Fibroblast of villous mesenchyme (primary cell): ENCODE measurements at regions not wholly inside any gene's neighbourhood (a gene's known extent, or its start where the extent isn't known, plus 50 kb on each side); places are given as distances from the start of the nearest gene placed in this dataset.

Experiments
- DNase-seq: peaks from one replicate; pipeline ENCODE4 v3.0.0-alpha.2; 2010; ENCODE audit warnings: low read depth
- H3K4me3 ChIP-seq: 2 replicates; pipeline ENCODE4 v1.5.1; 2011; ENCODE audit warnings: low read depth, mild to moderate bottlenecking, low read length
- TF ChIP-seq, protein P1 (sequence below): IDR thresholded peaks from 2 replicates; pipeline ENCODE4 v1.5.1; 2012; ENCODE audit warnings: low read depth, mild to moderate bottlenecking, low read length; ENCODE audit not compliant: insufficient read depth

DNA sequence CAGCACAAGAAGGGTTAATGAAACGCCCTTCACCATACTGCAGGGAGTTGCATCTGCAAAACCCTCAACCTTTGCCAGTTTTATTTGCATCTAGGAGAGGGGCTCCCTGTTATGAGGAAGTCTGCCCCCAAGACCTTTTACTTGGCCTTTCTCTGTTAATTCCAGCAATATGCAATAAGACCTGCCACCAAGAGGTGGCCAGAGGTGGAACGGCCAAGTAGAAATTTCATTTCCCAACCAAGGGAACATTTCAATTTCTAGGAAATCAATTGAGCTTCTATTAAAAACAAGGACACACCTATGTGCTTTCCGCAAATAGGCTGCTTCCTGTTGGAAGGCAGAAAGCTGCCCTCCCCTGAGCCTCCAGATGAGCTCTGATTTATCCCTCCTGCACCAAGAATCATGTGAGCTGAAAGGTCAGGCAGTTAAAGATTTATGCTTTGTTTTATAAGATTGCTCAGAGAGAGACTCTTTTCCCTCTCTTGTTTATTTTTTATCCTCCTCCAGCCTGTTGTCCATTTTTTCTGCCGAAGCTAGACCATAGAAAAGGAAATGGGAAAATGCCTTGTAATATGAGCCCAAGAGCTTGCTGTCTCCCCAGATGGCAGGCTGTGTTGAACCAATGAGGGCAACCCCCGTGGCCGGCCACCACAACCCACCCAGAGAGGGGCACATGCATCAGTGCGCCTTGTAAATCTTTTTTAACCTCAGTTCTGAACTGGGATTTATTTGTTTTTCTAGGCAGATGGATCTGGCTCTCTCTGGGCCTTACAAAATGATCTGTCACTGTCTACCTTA lies 572.8 kb downstream of the TLE1 start:
- DNase-seq, result peak; percentile 40
- TF ChIP-seq, protein P1, sequence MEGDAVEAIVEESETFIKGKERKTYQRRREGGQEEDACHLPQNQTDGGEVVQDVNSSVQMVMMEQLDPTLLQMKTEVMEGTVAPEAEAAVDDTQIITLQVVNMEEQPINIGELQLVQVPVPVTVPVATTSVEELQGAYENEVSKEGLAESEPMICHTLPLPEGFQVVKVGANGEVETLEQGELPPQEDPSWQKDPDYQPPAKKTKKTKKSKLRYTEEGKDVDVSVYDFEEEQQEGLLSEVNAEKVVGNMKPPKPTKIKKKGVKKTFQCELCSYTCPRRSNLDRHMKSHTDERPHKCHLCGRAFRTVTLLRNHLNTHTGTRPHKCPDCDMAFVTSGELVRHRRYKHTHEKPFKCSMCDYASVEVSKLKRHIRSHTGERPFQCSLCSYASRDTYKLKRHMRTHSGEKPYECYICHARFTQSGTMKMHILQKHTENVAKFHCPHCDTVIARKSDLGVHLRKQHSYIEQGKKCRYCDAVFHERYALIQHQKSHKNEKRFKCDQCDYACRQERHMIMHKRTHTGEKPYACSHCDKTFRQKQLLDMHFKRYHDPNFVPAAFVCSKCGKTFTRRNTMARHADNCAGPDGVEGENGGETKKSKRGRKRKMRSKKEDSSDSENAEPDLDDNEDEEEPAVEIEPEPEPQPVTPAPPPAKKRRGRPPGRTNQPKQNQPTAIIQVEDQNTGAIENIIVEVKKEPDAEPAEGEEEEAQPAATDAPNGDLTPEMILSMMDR, result no peak
- H3K4me3 ChIP-seq, result no peak overlapping the region

GRCh38 chr9:81113453-81114124 lies 575.8 kb downstream of the TLE1 start:
- H3K4me3 ChIP-seq, result no peak overlapping the region
- no peak for DNase-seq
- TF ChIP-seq, protein P1, result no peak

DNA sequence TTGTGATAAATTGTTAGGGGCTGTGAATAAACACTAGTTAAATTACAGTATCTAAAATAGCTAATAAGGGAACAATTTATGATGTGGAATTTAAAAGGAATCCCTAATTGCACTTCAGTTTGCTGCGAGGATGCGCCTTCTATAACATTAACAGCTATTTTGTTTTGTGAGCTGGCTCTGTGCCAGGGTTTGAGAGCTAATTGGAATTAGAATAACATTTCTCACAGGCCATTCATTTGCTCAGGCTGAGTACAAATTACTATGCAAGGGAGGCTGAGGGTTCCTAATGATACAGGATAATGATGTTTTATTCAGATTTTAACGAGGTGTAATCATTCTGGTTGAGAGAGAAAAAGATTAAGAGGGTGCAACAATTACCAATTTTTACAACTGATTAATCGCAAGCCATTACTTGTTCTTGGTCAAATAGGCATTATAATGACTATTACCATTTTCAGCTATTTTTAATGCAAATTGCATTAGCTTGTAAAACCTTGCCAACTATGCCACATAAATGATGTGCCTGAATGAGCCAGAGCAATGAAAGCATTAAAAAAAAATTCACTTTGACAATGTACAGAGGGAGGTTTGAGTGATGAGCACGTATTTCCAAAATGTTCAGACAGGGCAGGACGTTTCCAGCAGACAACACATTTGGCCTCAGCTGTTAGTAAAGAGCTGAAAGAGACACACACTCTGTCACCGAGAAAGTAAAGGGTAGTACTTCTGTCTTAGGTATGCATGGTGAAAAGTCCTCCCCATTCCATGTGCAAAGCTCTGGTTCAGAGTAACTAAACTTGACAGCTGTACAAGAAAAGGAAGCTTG lies 576.5 kb downstream of the TLE1 start:
- no peak overlapping the region for H3K4me3 ChIP-seq
- DNase-seq, result no peak
- TF ChIP-seq, protein P1, result no peak

GRCh38 chr9:81108821-81109220 lies 580.5 kb downstream of the TLE1 start:
- no peak for DNase-seq
- TF ChIP-seq, protein P1, result no peak

DNA sequence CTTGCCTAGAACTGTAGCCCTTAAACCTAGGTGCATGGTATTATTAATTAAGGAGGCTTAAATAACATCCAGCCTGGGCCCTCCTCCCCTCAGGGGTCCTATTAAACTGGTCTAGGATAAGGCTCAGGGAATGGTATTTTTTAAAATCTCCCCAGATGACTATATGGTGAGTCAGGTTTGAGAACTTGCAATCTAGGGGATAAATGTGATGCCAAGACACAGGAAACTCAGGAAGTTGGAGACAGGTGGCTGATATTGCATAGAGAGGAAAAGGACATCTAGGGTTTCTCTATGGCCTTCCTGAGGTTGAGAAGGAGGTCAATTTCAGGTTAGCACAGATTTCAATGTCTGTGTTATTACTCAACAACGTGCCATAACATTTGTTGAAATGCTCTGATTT lies 581.0 kb downstream of the TLE1 start:
- TF ChIP-seq, protein P1, result no peak
- H3K4me3 ChIP-seq, result no peak overlapping the region
- DNase-seq, result no peak

More at GRCh38 chr9:81108821-81109220, 580.5 kb downstream of the TLE1 start:
- no peak overlapping the region for H3K4me3 ChIP-seq

DNA sequence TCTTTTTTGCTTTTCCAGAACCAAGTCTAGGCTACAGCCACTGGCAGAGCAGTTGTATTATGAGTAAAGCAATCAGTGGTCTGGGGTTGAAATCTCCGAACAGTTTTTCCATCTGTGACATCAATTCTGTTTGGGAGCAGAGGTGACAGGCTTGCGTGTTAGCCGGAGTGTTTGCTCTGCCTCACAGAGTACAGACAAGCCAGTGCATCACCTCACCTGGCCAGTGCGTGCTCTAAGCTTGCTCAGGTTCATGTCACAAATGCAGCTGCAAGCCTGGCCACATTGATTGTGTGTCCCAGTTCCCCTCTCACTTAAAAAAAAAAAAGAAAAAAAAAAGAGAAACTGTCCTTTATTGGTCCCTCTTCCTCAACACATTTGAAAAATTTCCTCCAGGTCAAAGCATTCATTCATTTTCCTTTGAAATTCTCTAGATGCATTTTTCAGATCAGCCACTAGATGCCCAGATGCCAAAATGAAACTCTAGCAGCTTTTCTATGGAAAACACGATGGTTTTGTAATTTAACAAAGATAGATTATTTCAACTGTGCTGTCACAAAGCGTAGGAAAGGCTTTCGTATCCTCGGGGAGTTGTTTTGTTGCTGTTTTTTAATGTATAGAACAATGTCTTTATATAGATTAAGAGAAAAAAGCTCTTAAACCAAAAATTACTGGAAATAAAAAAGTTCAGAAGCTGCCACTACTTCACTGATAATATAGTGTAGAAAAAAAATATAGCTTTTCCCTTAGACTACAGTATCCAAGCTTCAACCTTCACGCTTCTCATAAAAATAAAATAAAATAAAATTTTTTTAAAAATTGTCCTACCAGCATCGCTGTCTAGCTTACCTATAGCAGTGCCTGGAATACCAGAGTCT lies 585.5 kb downstream of the TLE1 start:
- DNase-seq, result no peak
- no peak overlapping the region for H3K4me3 ChIP-seq
- TF ChIP-seq, protein P1, result peak; percentile 37
